Testis (tissue), 2 donors: ENCODE measurements at regions not wholly inside any gene's neighbourhood (a gene's known extent, or its start where the extent isn't known, plus 50 kb on each side); places are given as distances from the start of the nearest gene placed in this dataset.

Source experiments
- CTCF ChIP-seq, 3 experiments: fragments of 450-650 bp in 2 of 3; fragments of 200-600 bp in 1 of 3; sonication (generic) in 1 of 3; IDR thresholded peaks; one replicate each; pipeline ENCODE4 v1.5.1; 2016 to 2019; ENCODE audit warnings: antibody characterized with exemption in 3 of 3, mild to moderate bottlenecking in 2 of 3, moderate library complexity in 1 of 3
- POLR2A ChIP-seq: fragments of 450-650 bp; IDR thresholded peaks from one replicate; pipeline ENCODE4 v1.6.1; 2017; ENCODE audit warnings: antibody characterized with exemption, mild to moderate bottlenecking, moderate library complexity

- TF ChIP-seq CTCF (IDR thresholded peaks at IDR 0.05) (no peak), POLR2A (no peak)
Observed at GRCh38 chr4:167986044-167986443, 106.3 kb upstream of the ANXA10 start.
